HL-60/S4 treated with retinoic acid at 250 ng/mL for 4 days and 3 days (cell line): ENCODE measurements at regions not wholly inside any gene's neighbourhood (a gene's known extent, or its start where the extent isn't known, plus 50 kb on each side); places are given as distances from the start of the nearest gene placed in this dataset.
"Not testable (repeated sequence)": the region's sequence is repeated elsewhere in the genome, so short reads cannot be mapped to it uniquely, and the experiment has no call there.

Experiments used
- in situ Hi-C: fragments of 300-500 bp; cut with MboI; formaldehyde crosslinking; loops from 2 replicates; pipeline ENCODE4 v1.7.0; 2022; ENCODE audit warnings: low sequenced_read_pairs

GRCh38 chr6:113015249-113015648, 668.1 kb downstream of the RFPL4B start:
- in situ Hi-C loops, result no loop called here

DNA sequence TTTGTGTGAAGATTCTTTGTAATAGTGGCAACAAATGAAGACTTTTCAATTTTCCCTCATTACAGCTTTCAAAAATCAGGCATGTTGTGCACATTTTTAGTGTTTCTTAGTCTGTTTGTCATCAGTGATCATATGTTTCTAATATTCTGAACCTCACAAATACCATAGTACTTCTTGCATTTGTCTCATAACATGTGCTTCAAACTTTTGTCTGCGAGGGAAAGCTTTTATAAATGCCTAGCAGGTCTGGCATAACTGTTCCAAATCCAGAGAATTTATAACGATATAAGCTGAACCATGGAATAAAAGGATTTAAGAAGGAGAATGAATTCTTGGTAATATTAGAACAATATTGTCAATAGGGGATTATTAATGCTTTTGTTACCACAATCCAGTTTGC, 670.2 kb downstream of the RFPL4B start:
- in situ Hi-C loops, result no loop called here

DNA sequence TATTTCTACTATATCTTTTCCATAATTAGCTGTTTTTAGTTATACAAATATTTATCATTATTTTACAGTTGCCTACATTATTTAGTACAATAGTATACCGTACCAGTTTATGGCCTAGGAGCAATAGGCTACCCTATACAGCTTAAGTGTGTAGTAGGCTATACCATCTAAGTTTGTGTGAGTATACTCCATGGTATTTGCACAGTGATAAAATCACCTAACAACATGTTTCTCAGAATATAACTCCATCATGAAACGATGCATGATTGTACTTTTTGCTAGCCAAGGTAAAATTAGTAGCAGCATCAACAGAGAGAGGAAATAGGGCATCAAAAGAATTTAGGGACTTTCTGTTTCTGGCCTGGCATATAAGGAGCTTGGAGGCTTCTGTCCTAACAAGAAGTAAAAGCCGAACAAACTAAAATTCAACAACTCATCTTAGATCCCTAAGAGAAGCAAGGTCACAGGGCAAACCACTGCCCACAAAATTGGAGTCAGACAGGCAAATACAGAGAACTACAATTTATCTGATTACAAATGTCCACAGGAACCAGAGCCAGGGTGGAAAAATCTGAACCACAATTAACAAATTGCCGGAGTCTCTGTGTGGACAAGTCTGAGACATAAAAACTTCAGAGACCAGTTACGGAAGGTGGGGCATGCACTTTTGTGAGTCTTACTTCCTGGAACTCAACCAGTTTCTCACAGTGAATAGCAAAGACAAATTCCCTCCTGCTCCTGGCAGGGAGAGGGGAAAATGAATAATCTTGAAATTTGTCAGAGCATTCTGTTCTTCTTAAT, 671.4 kb downstream of the RFPL4B start:
- in situ Hi-C loops, result no loop called here

GRCh38 chr6:113019176-113019575, 672.0 kb downstream of the RFPL4B start:
- in situ Hi-C loops, result no loop called here

- in situ Hi-C loops, result no loop called here
Observed at GRCh38 chr6:113027780-113028179, 680.6 kb downstream of the RFPL4B start.

- in situ Hi-C loops, result not testable (repeated sequence)
Observed at GRCh38 chr6:113029161-113029560, 682.0 kb downstream of the RFPL4B start.

GRCh38 chr6:113031591-113032238, 684.6 kb downstream of the RFPL4B start:
- in situ Hi-C loops, result no loop called here

- in situ Hi-C loops, result no loop called here
Observed at GRCh38 chr6:113039005-113039404, 691.9 kb downstream of the RFPL4B start.

DNA sequence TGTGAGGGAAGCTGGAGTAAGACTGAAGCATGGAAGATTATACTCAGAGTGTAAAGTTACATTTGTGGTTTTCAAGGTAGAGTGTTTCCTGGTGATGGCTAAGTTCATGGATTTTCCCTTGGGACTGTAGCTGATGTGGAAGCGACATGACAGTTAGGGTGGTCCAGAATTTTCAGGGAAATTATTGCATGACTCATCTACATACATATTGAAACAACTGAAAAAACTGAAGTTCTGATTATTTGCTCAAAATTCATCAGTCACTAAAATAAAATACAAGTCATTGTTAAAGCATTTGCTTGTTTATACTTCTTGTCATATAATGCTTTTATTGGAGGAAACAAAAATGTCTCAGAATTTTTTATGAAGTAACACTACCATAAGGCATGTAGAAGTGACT, 700.0 kb downstream of the RFPL4B start:
- in situ Hi-C loops, result no loop called here

- in situ Hi-C loops, result no loop called here
Observed at GRCh38 chr6:113047932-113048331, 700.8 kb downstream of the RFPL4B start.

DNA sequence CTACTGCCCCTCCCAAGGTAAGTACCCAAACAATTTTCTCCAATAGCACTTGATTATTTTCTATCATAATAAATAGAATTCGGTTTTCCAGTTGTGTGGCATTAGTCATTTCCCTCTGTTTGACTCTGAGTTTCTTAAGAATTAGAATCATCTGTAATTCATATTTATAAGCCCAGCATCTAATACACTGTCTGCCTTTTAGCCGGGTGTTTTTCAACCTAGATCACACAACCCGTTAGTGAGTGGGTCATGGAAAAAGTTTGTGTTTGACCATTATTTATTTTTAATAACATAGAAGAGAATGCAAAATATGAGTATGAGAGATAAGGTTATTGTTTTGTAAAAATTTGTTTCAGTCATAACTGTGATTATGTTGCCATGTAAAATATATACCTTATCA, 701.6 kb downstream of the RFPL4B start:
- in situ Hi-C loops, result no loop called here

DNA sequence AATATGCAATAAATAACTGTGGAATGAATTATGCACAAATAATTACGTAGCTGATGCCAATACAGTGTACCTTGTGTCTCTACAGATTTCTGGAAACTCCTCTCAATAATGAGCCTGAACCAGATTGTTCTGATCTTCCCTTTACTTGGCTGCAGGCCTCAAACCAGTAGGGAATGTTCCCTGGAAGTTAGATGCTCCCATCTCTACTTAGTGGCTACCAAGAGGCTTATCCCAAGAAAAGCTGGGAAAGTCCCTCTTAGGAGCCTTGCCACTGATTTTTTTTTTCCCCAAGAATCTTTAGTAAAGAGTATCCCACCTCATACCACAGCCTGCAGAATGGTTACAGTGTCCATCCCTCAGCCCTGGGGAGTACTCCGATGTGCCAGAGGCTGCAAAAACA, 702.1 kb downstream of the RFPL4B start:
- in situ Hi-C loops, result no loop called here

DNA sequence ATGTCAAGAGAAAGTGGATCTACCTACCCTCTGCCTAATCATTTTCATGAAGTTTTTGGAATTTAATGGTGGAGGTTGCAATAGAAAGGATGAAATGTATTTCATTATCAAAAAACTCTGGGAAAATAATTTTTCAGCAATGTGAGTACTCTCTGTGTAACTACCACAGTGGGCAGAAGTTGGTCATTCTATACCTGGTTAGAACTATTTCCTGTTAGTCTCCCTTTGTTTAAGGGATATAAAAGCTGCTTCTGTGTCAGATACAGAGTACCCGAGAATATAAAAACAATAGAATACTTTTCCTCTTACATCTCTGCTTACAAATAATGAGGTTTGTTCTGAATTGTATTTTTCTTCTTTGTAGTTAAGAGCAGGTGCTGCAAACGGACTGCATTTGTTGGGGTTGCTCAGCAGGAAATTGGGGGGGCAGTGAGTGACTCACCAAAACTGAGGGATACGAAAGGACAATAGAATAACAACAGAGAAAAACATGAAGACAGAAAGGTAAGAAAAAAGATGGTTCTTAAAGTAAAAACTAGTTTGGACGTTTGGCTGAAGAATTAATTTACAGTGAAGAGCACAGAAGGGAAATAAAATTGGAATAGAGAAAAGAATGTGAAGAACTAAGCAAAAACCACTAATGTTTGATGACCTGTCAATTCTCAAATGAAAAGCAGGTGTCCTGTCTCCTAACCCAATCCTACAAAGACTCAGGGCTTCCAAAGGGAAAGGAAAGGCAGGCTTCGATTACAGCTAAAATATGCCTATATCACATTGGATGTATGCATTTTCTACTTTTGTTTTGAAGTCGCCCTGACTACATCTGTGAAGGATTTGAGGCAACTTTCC, 703.1 kb downstream of the RFPL4B start:
- in situ Hi-C loops, result no loop called here

GRCh38 chr6:113050979-113051378, 703.8 kb downstream of the RFPL4B start:
- in situ Hi-C loops, result no loop called here

GRCh38 chr6:113052506-113052905, 705.4 kb downstream of the RFPL4B start:
- in situ Hi-C loops, result no loop called here

- in situ Hi-C loops, result no loop called here
Observed at GRCh38 chr6:113055061-113055460, 707.9 kb downstream of the RFPL4B start.

- in situ Hi-C loops, result no loop called here
Observed at GRCh38 chr6:113055998-113056397, 708.9 kb downstream of the RFPL4B start.

DNA sequence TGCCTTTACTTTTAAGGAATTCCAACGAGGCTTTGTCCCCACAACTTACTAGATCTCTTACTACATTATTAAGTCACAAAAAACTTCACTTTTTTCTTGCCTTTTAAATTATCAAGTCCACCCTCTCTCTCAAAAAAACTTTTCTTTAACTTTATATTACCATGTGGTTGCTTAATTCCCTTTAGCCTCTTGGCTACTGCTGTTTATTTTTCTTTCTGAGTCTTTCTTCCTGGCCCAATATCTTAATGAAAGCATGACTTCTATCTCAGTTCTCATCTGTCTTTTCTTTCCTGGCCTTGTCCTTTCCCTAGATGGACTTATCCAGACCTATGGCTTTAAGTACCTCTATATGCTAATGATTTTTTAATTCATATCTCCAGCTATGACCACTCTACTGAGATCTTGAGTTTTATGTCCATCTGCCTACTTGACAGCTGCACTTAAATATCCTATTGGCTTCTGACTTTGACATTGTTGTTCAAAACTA, 710.5 kb downstream of the RFPL4B start:
- in situ Hi-C loops, result no loop called here

DNA sequence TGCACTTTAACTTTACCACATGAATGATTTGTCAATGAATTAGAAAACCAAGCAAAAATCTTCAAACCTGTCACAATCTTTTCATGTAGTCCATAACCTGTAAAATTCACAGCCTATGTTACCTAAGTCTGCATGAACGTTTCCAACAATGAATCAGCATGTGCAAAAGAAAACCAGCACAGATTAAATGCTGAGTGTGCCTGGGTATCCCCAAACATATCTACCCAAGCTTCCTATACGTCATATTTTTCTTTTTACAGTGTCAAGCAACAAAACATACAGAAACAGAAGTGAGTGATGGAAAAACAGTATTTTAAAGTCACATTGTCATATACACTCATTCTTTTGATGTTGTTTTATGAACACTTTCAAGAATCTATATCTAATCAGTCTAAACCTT, 713.5 kb downstream of the RFPL4B start:
- in situ Hi-C loops, result no loop called here

- in situ Hi-C loops, result no loop called here
Observed at GRCh38 chr6:113065611-113066010, 718.5 kb downstream of the RFPL4B start.

DNA sequence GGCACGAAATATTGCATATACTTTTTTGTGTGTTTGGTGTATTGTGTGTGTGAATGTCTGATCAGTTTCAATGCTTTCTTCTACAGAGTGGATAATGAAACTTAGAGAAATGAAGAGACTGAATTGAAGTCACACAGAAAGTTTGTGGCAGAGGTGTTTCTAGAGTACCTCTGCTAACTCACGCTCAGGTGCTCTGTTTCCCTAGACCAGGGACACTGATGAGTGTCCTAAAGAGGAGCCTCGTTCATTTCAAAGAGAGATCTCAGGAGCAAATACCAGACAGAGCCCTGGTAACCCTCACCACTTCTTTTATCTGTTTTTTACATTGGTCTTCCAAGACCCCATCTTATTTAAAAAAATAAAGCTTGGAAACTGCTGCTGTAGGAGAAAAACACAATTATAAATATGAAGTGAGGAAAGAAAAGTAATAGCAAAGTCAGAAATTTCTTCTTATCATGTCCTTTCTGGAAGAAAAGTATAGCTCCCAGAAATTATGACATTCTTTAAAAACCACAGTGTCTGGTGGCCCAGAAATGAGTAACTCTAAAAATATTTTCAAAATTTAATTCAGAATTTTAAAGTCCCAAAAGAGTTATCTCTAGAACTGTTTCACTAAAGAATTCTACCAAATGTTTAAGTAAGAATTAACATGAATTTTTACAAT, 720.6 kb downstream of the RFPL4B start:
- in situ Hi-C loops, result no loop called here
